Keratinocyte (primary cell): ENCODE measurements at regions not wholly inside any gene's neighbourhood (a gene's known extent, or its start where the extent isn't known, plus 50 kb on each side); places are given as distances from the start of the nearest gene placed in this dataset.

Experiments used
- EZH2 ChIP-seq: IDR thresholded peaks from one replicate; pipeline ENCODE4 v1.6.1; 2012; ENCODE audit warnings: inconsistent platforms, mild to moderate bottlenecking, low read length, moderate library complexity
- TF ChIP-seq, protein P1 (sequence below), 3 experiments: IDR thresholded peaks in 1 of 3; conservative IDR thresholded peaks in 1 of 3; optimal IDR thresholded peaks in 1 of 3; 2 replicates in 2 of 3; 3 replicates in 1 of 3; pipeline versions ENCODE3 to v1.5.1; 2011; ENCODE audit warnings: low read length in 3 of 3, mild to moderate bottlenecking in 3 of 3, moderate library complexity in 2 of 3, control low read depth in 1 of 3, inconsistent platforms in 1 of 3; ENCODE audit not compliant: insufficient read depth in 2 of 3; ENCODE audit errors: extremely low read depth in 1 of 3

DNA sequence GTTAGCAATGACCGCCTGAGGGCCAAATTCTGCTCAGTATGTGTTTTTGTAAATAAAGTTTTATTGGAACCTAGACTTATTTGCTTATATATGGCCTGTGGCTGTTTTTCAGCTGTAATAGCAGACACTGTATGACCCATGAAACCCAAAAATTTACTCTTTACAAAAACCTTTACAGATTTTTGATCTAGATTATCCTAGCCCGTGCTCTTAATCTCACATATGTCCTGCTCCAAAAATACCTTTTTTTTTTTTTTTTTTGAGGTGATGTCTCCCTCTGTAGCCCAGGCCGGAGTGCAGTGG is 148.0 kb upstream of the ZNF217 start:
- TF ChIP-seq, protein P1, sequence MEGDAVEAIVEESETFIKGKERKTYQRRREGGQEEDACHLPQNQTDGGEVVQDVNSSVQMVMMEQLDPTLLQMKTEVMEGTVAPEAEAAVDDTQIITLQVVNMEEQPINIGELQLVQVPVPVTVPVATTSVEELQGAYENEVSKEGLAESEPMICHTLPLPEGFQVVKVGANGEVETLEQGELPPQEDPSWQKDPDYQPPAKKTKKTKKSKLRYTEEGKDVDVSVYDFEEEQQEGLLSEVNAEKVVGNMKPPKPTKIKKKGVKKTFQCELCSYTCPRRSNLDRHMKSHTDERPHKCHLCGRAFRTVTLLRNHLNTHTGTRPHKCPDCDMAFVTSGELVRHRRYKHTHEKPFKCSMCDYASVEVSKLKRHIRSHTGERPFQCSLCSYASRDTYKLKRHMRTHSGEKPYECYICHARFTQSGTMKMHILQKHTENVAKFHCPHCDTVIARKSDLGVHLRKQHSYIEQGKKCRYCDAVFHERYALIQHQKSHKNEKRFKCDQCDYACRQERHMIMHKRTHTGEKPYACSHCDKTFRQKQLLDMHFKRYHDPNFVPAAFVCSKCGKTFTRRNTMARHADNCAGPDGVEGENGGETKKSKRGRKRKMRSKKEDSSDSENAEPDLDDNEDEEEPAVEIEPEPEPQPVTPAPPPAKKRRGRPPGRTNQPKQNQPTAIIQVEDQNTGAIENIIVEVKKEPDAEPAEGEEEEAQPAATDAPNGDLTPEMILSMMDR (optimal IDR thresholded peaks at IDR 0.05 in 1 of 3, IDR thresholded peaks at IDR 0.05 in 1 of 3, conservative IDR thresholded peaks at IDR 0.05 in 1 of 3; ENCODE audit: extremely low read depth in 1 of 3, insufficient read depth in 2 of 3, low read length in 3 of 3), result no peak
- TF ChIP-seq EZH2, result no peak
